Liver (tissue), 8 donors: ENCODE measurements at regions not wholly inside any gene's neighbourhood (a gene's known extent, or its start where the extent isn't known, plus 50 kb on each side); places are given as distances from the start of the nearest gene placed in this dataset.

Experiments used
- DNase-seq: peaks from one replicate; pipeline ENCODE4 v3.0.0-alpha.2; 2017; ENCODE audit warnings: low spot score
- H3K27ac ChIP-seq, 2 donors: one replicate each; pipeline ENCODE4 v1.7.0; 2013; ENCODE audit warnings: inconsistent platforms in 2 of 2, low read length in 2 of 2, control low read depth in 1 of 2, low read depth in 1 of 2, mild to moderate bottlenecking in 1 of 2
- H3K27me3 ChIP-seq, 4 donors: one replicate each; pipeline versions ENCODE4 v1.6.1 to v1.7.0; 2013; ENCODE audit warnings: low read length in 3 of 4, inconsistent platforms in 1 of 4, mild to moderate bottlenecking in 1 of 4, moderate library complexity in 1 of 4; ENCODE audit not compliant: control insufficient read depth in 4 of 4, insufficient read depth in 4 of 4
- H3K36me3 ChIP-seq, 4 donors: one replicate each; pipeline versions ENCODE4 v1.6.1 to v1.7.0; 2013; ENCODE audit warnings: low read length in 3 of 4, mild to moderate bottlenecking in 3 of 4, low read depth in 1 of 4, moderate library complexity in 1 of 4; ENCODE audit not compliant: control insufficient read depth in 4 of 4, insufficient read depth in 3 of 4
- H3K4me1 ChIP-seq, 4 donors: one replicate each; pipeline versions ENCODE4 v1.6.1 to v1.7.0; 2013; ENCODE audit warnings: low read length in 3 of 4, mild to moderate bottlenecking in 3 of 4, moderate library complexity in 1 of 4; ENCODE audit not compliant: control insufficient read depth in 4 of 4, insufficient read depth in 4 of 4
- H3K4me3 ChIP-seq, 3 donors: one replicate each; pipeline versions ENCODE4 v1.6.1 to v1.7.0; 2013; ENCODE audit warnings: low read length in 3 of 3, control low read depth in 1 of 3, low read depth in 1 of 3, mild to moderate bottlenecking in 1 of 3
- H3K9ac ChIP-seq, 2 donors: one replicate each; pipeline ENCODE4 v1.7.0; 2013; ENCODE audit warnings: low read length in 2 of 2, mild to moderate bottlenecking in 2 of 2, moderate library complexity in 2 of 2, control low read depth in 1 of 2, low read depth in 1 of 2
- H3K9me3 ChIP-seq, 4 donors: one replicate each; pipeline versions ENCODE4 v1.6.1 to v1.7.0; 2013; ENCODE audit warnings: low read length in 3 of 4; ENCODE audit not compliant: control insufficient read depth in 4 of 4
- ATF3 ChIP-seq: IDR thresholded peaks from 2 replicates; pipeline ENCODE4 v1.6.1; 2016; ENCODE audit warnings: antibody characterized with exemption
- CTCF ChIP-seq: fragments of 150-350 bp; IDR thresholded peaks from 2 replicates; pipeline ENCODE4 v1.5.1; 2017; ENCODE audit warnings: improper control_type of control experiment, low read depth, low read length; ENCODE audit not compliant: missing input control
- EGR1 ChIP-seq, 2 donors: IDR thresholded peaks; 2 replicates each; pipeline ENCODE4 v1.6.1; 2016 to 2018; ENCODE audit warnings: antibody characterized with exemption in 2 of 2, low read depth in 2 of 2
- FOXA1 ChIP-seq: IDR thresholded peaks from 2 replicates; pipeline ENCODE4 v1.6.1; 2016; ENCODE audit warnings: antibody characterized with exemption
- GABPA ChIP-seq, 2 donors: IDR thresholded peaks in 1 of 2; conservative IDR thresholded peaks in 1 of 2; 2 replicates each; pipeline ENCODE4 v1.6.1; 2016; ENCODE audit warnings: antibody characterized with exemption in 2 of 2, mild to moderate bottlenecking in 1 of 2, moderate library complexity in 1 of 2
- HNF4A ChIP-seq, 2 donors: conservative IDR thresholded peaks; 2 replicates each; pipeline ENCODE4 v1.6.1; 2016; ENCODE audit warnings: antibody characterized with exemption in 2 of 2, mild to moderate bottlenecking in 2 of 2
- HNF4G ChIP-seq: IDR thresholded peaks from 2 replicates; pipeline ENCODE4 v1.6.1; 2016; ENCODE audit warnings: antibody characterized with exemption
- JUND ChIP-seq, 2 donors: IDR thresholded peaks; 2 replicates each; pipeline ENCODE4 v1.6.1; 2016; ENCODE audit warnings: antibody characterized with exemption in 2 of 2
- NR2F2 ChIP-seq: IDR thresholded peaks from 2 replicates; pipeline ENCODE4 v1.6.1; 2016; ENCODE audit warnings: antibody characterized with exemption
- SP1 ChIP-seq: IDR thresholded peaks from 2 replicates; pipeline ENCODE4 v1.6.1; 2018; ENCODE audit warnings: antibody characterized with exemption, mild to moderate bottlenecking
- TAF1 ChIP-seq: conservative IDR thresholded peaks from 2 replicates; pipeline ENCODE4 v1.6.1; 2016; ENCODE audit warnings: antibody characterized with exemption, mild to moderate bottlenecking
- ZBTB33 ChIP-seq: IDR thresholded peaks from 2 replicates; pipeline ENCODE4 v1.6.1; 2016; ENCODE audit warnings: antibody characterized with exemption
- WGBS: extraction: QIAGEN DNeasy Blood & Tissue Kit; methylation state at CpG from one replicate; pipeline ENCODE4 v1.1.7; 2013; 5-methylcytosine and 5-hydroxymethylcytosine counted together
- TF ChIP-seq, protein P1 (sequence below): IDR thresholded peaks from 2 replicates; pipeline ENCODE4 v1.6.1; 2016; ENCODE audit warnings: antibody characterized with exemption
- TF ChIP-seq, protein P2 (sequence below): IDR thresholded peaks from 2 replicates; pipeline ENCODE4 v1.6.1; 2016; ENCODE audit warnings: antibody characterized with exemption, mild to moderate bottlenecking
- donor health status: healthy.
- donor health status: healthy.
- donor health status: healthy.
- donor health status: healthy.
- donor health status: healthy.

DNA sequence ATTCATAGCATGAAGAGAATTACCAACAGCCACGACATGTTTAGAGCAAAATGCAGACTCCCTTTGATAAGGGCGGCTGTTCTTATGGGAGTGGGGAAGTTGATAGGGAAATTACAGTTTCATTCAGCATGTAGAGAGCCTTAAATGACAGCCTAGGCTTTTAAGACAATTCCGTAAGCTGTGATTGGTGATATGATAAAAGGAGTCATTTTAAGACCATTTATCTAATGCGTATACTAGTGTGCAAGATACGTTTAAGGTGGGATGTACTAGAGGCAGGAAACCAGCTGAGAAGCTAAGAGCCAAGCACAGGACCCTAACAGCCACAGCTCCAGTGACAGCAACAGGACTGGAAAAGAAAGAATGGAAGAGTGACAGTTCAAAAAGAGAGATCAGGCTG lies 102.2 kb upstream of the ZFP42 start:
- no peaks in the 10 kb centered on the region for H3K27me3 ChIP-seq
- H3K9ac ChIP-seq, result no peak overlapping the region
- no peaks in the 10 kb centered on the region for H3K4me1 ChIP-seq
- no peak overlapping the region for H3K4me3 ChIP-seq
- WGBS, result 64% methylated on average over 5 of the region's 5 CpGs
- H3K27ac ChIP-seq, result no peak overlapping the region
- H3K9me3 ChIP-seq, result no peaks in the 10 kb centered on the region
- no peak for DNase-seq
- TF ChIP-seq HNF4G (no peak), FOXA1 (no peak), ZBTB33 (no peak), HNF4A (conservative IDR thresholded peaks at IDR 0.05) (no peak), NR2F2 (no peak), JUND (IDR thresholded peaks at IDR 0.05) (no peak), GABPA (IDR thresholded peaks at IDR 0.05 in 1 of 2, conservative IDR thresholded peaks at IDR 0.05 in 1 of 2) (no peak), CTCF (no peak), ATF3 (no peak), EGR1 (IDR thresholded peaks at IDR 0.05; ENCODE audit: low read depth in 2 of 2) (no peak), TAF1 (no peak), SP1 (no peak)
- TF ChIP-seq, protein P1, sequence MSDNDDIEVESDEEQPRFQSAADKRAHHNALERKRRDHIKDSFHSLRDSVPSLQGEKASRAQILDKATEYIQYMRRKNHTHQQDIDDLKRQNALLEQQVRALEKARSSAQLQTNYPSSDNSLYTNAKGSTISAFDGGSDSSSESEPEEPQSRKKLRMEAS, result no peak
- TF ChIP-seq, protein P2, sequence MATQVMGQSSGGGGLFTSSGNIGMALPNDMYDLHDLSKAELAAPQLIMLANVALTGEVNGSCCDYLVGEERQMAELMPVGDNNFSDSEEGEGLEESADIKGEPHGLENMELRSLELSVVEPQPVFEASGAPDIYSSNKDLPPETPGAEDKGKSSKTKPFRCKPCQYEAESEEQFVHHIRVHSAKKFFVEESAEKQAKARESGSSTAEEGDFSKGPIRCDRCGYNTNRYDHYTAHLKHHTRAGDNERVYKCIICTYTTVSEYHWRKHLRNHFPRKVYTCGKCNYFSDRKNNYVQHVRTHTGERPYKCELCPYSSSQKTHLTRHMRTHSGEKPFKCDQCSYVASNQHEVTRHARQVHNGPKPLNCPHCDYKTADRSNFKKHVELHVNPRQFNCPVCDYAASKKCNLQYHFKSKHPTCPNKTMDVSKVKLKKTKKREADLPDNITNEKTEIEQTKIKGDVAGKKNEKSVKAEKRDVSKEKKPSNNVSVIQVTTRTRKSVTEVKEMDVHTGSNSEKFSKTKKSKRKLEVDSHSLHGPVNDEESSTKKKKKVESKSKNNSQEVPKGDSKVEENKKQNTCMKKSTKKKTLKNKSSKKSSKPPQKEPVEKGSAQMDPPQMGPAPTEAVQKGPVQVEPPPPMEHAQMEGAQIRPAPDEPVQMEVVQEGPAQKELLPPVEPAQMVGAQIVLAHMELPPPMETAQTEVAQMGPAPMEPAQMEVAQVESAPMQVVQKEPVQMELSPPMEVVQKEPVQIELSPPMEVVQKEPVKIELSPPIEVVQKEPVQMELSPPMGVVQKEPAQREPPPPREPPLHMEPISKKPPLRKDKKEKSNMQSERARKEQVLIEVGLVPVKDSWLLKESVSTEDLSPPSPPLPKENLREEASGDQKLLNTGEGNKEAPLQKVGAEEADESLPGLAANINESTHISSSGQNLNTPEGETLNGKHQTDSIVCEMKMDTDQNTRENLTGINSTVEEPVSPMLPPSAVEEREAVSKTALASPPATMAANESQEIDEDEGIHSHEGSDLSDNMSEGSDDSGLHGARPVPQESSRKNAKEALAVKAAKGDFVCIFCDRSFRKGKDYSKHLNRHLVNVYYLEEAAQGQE, result no peak
- H3K36me3 ChIP-seq, result no peaks in the 10 kb centered on the region

- no peaks in the 10 kb centered on the region for H3K36me3 ChIP-seq
Measured at GRCh38 chr4:187903106-187903505, 92.5 kb upstream of the ZFP42 start.

More at GRCh38 chr4:187903106-187903505, 92.5 kb upstream of the ZFP42 start:
- TF ChIP-seq GABPA (IDR thresholded peaks at IDR 0.05 in 1 of 2, conservative IDR thresholded peaks at IDR 0.05 in 1 of 2) (no peak), SP1 (no peak)
- Histone ChIP-seq H3K9ac (no peak overlapping the region), H3K27ac (no peak overlapping the region), H3K4me1 (no peaks in the 10 kb centered on the region), H3K4me3 (no peak overlapping the region), H3K27me3 (no peaks in the 10 kb centered on the region), H3K9me3 (peaks cover 0 to 6% (median 2%) of the 10 kb centered on the region in 4 donors)
- DNase-seq, result no peak
- WGBS, result 65% methylated on average over 5 of the region's 5 CpGs
